GM12873 (cell line): ENCODE measurements at regions not wholly inside any gene's neighbourhood (a gene's known extent, or its start where the extent isn't known, plus 50 kb on each side); places are given as distances from the start of the nearest gene placed in this dataset.

Source experiments
- CTCF ChIP-seq: IDR thresholded peaks from 2 replicates; pipeline ENCODE4 v1.5.1; 2012; ENCODE audit warnings: low read depth, mild to moderate bottlenecking, moderate library complexity, low read length, control low read depth; ENCODE audit not compliant: insufficient read depth; ENCODE audit errors: missing control alignments

- TF ChIP-seq CTCF: no peak
These were observed 71.6 kb downstream of the TFAP2A start for GRCh38 chr6:10343320-10343719.

GRCh38 chr6:10341605-10342004 lies 73.3 kb downstream of the TFAP2A start:
- no peak for TF ChIP-seq CTCF

- no peak for TF ChIP-seq CTCF
These were observed 76.7 kb downstream of the TFAP2A start for GRCh38 chr6:10338151-10338550.

GRCh38 chr6:10332111-10332510 lies 82.8 kb downstream of the TFAP2A start:
- TF ChIP-seq CTCF: no peak

- no peak for TF ChIP-seq CTCF
These were observed 83.4 kb downstream of the TFAP2A start for GRCh38 chr6:10331334-10331968.

- no peak for TF ChIP-seq CTCF
These were observed 84.4 kb downstream of the TFAP2A start for GRCh38 chr6:10330515-10330914.

GRCh38 chr6:10323018-10323417 lies 91.9 kb downstream of the TFAP2A start:
- TF ChIP-seq CTCF: no peak

- no peak for TF ChIP-seq CTCF
These were observed 94.6 kb downstream of the TFAP2A start for GRCh38 chr6:10320291-10320690.
